Endothelial cell of umbilical vein (primary cell): ENCODE measurements at regions not wholly inside any gene's neighbourhood (a gene's known extent, or its start where the extent isn't known, plus 50 kb on each side); places are given as distances from the start of the nearest gene placed in this dataset.

Experiments used
- BruUV-seq: library from RNA; stranded (reverse); fragments of 400-500 nt; replicated peaks from 2 replicates; lab custom pipeline; 2021; lab: Mats Ljungman, UMichigan
- CTCF ChIA-PET: fragments of 300-600, 350-600 bp; sonication (Branson Sonifier 250); formaldehyde crosslinking; loops from one replicate; lab custom pipeline; 2021; ENCODE audit warnings: antibody characterized with exemption, inconsistent platforms; lab: Charles Lee
- POLR2A ChIA-PET: fragments of 300-600, 350-600 bp; sonication (Branson Sonifier 250); formaldehyde crosslinking; loops from one replicate; lab custom pipeline; 2021; ENCODE audit warnings: antibody characterized with exemption, inconsistent platforms; lab: Charles Lee
- DNase-seq: peaks from one replicate; pipeline ENCODE4 v3.0.0-alpha.2; 2011; ENCODE audit warnings: low read depth, low spot score
- FAIRE-seq: peaks from 2 replicates; lab custom pipeline; 2011; peaks lifted over from hg19 to GRCh38; lab: Jason Lieb, UNC
- H2AFZ ChIP-seq: 2 replicates; pipeline ENCODE4 v1.6.0; 2012; ENCODE audit warnings: low read depth, low read length, control low read depth, inconsistent platforms
- H3K27ac ChIP-seq: 2 replicates; pipeline ENCODE4 v1.5.1; 2011; ENCODE audit warnings: low read depth, mild to moderate bottlenecking, control low read depth, low read length, moderate library complexity; ENCODE audit not compliant: insufficient read depth
- H3K27me3 ChIP-seq, 2 experiments: 2 replicates each; pipeline versions ENCODE4 v1.6.0 to v1.6.1; 2011; ENCODE audit warnings: low read length in 2 of 2, mixed read lengths in 1 of 2; ENCODE audit not compliant: control insufficient read depth in 2 of 2, insufficient read depth in 2 of 2
- H3K36me3 ChIP-seq, 2 experiments: 2 replicates in 1 of 2; 3 replicates in 1 of 2; pipeline ENCODE4 v1.5.1; 2011; ENCODE audit warnings: low read length in 2 of 2, mild to moderate bottlenecking in 1 of 2, moderate library complexity in 1 of 2; ENCODE audit not compliant: control insufficient read depth in 2 of 2, insufficient read depth in 2 of 2; ENCODE audit errors: extremely low read depth in 1 of 2
- H3K4me1 ChIP-seq: 3 replicates; pipeline ENCODE4 v1.5.1; 2011; ENCODE audit warnings: mild to moderate bottlenecking, low read length; ENCODE audit not compliant: control insufficient read depth, insufficient read depth; ENCODE audit errors: extremely low read depth
- H3K4me2 ChIP-seq: 2 replicates; pipeline ENCODE4 v1.6.1; 2011; ENCODE audit warnings: low read length, control low read depth, mixed read lengths; ENCODE audit not compliant: insufficient read depth
- H3K4me3 ChIP-seq, 3 experiments: fragments of 200-600 bp in 1 of 3; sonication (generic), shearing (Covaris generic) in 1 of 3; replicated peaks in 1 of 3; 2 replicates each; pipeline ENCODE4 v1.5.1; 2011 to 2016; ENCODE audit warnings: control low read depth in 3 of 3, low read length in 3 of 3, mild to moderate bottlenecking in 2 of 3, inconsistent platforms in 1 of 3, low read depth in 1 of 3, moderate library complexity in 1 of 3; ENCODE audit not compliant: insufficient read depth in 1 of 3
- H3K79me2 ChIP-seq: 2 replicates; pipeline ENCODE4 v1.6.0; 2012; ENCODE audit warnings: low read length, inconsistent platforms; ENCODE audit not compliant: control insufficient read depth, insufficient read depth
- H3K9ac ChIP-seq: replicated peaks from 2 replicates; pipeline ENCODE3; 2011; ENCODE audit warnings: low read length, control low read depth; ENCODE audit not compliant: insufficient read depth; ENCODE audit errors: extremely low read depth
- H3K9me1 ChIP-seq: replicated peaks from 3 replicates; pipeline ENCODE4 v1.6.0; 2011; ENCODE audit warnings: mild to moderate bottlenecking, low read length; ENCODE audit not compliant: control insufficient read depth, insufficient read depth; ENCODE audit errors: extremely low read depth
- H3K9me3 ChIP-seq: replicated peaks from 2 replicates; pipeline ENCODE4 v1.5.1; 2012; ENCODE audit warnings: low read length, inconsistent platforms; ENCODE audit not compliant: control insufficient read depth, insufficient read depth
- H4K20me1 ChIP-seq: replicated peaks from 2 replicates; pipeline ENCODE3; 2011; ENCODE audit warnings: mild to moderate bottlenecking, low read length; ENCODE audit not compliant: control insufficient read depth, insufficient read depth; ENCODE audit errors: extremely low read depth
- EZH2 ChIP-seq: IDR thresholded peaks from 2 replicates; pipeline ENCODE4 v1.6.1; 2012; ENCODE audit warnings: borderline replicate concordance, low read depth, mild to moderate bottlenecking, moderate library complexity, low read length, inconsistent platforms; ENCODE audit not compliant: severe bottlenecking
- FOS ChIP-seq: IDR thresholded peaks from 2 replicates; pipeline ENCODE4 v1.6.1; 2011; ENCODE audit warnings: mild to moderate bottlenecking, low read length, moderate library complexity, borderline replicate concordance; ENCODE audit not compliant: insufficient read depth
- GATA2 ChIP-seq: IDR thresholded peaks from 2 replicates; pipeline ENCODE4 v1.7.0; 2011; ENCODE audit warnings: low read depth, mild to moderate bottlenecking, moderate library complexity, mixed read lengths, low read length; ENCODE audit not compliant: insufficient read length, insufficient read depth
- JUN ChIP-seq: IDR thresholded peaks from 2 replicates; pipeline ENCODE4 v1.6.1; 2011; ENCODE audit warnings: borderline replicate concordance, low read depth; ENCODE audit not compliant: insufficient read length, insufficient read depth
- MYC ChIP-seq: IDR thresholded peaks from one replicate; pipeline ENCODE4 v1.6.1; 2011; ENCODE audit warnings: mild to moderate bottlenecking, low read depth, low read length
- POLR2A ChIP-seq: IDR thresholded peaks from 2 replicates; pipeline ENCODE4 v1.6.1; 2012; ENCODE audit warnings: low read depth, mild to moderate bottlenecking, control low read depth, low read length
- POLR2AphosphoS5 ChIP-seq: IDR thresholded peaks from 2 replicates; pipeline ENCODE4 v1.6.1; 2012; ENCODE audit warnings: low read depth, mild to moderate bottlenecking, control low read depth, low read length, moderate library complexity; ENCODE audit not compliant: insufficient read depth
- dilution Hi-C: fragments of 300-500 bp; cut with MboI; formaldehyde crosslinking; loops from one replicate; pipeline ENCODE4 v1.15.0; 2019; ENCODE audit warnings: low sequenced_read_pairs; ENCODE audit not compliant: extremely low pct_ligation_motif_present
- intact Hi-C: fragments of 100-400 bp; cut with micrococcal nuclease; formaldehyde crosslinking; loops from one replicate; pipeline ENCODE4 v1.10.0; 2022
- TF ChIP-seq, protein P1 (sequence below): IDR thresholded peaks from 2 replicates; pipeline ENCODE4 v1.6.1; 2011; ENCODE audit not compliant: insufficient read depth, insufficient read length
- TF ChIP-seq, protein P2 (sequence below), 2 donors: IDR thresholded peaks; 1 replicate in 1 of 2; 2 replicates in 1 of 2; pipeline ENCODE4 v1.5.1; 2011; ENCODE audit warnings: low read length in 2 of 2, mild to moderate bottlenecking in 2 of 2, moderate library complexity in 2 of 2, control low read depth in 1 of 2, inconsistent platforms in 1 of 2, low read depth in 1 of 2; ENCODE audit not compliant: insufficient read depth in 1 of 2; ENCODE audit errors: extremely low read depth in 1 of 2

DNA sequence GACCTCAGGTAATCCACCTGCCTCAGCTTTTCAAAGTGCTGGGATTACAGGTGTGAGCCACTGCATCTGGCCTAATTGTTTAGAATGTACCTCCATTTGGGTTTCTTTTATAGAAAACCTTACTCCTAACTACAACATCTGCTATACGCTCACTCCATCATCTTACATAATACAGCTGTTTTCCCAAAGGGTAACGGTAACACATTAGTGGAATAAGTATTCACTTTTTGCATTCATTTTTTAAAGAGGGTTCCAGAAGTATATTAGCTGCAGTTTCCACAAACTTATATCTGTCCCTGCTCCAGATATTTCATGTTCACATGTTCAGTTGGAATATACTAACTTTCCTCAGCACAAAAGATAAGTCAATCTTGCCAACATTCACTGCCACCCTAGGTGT, 640.1 kb upstream of the FSHR start:
- DNase-seq (no peak), FAIRE-seq (no peak)
- ChIA-PET POLR2A (no interaction called here), CTCF (no interaction called here)
- H3K27me3 ChIP-seq = no peaks in the 10 kb centered on the region
- H3K27ac ChIP-seq = no peak overlapping the region
- no peaks in the 10 kb centered on the region for H4K20me1 ChIP-seq
- H3K9me1 ChIP-seq = no peaks in the 10 kb centered on the region
- H3K79me2 ChIP-seq = no peaks in the 10 kb centered on the region
- no peaks in the 10 kb centered on the region for H3K36me3 ChIP-seq
- no peak overlapping the region for H2AFZ ChIP-seq
- H3K4me3 ChIP-seq = no peak overlapping the region
- dilution Hi-C loops (no loop called here), intact Hi-C loops (no loop called here)
- no TSS peak for BruUV-seq
- no peaks in the 10 kb centered on the region for H3K4me1 ChIP-seq
- H3K4me2 ChIP-seq = no peak overlapping the region
- H3K9me3 ChIP-seq = peaks cover 2% of the 10 kb centered on the region
- no peak overlapping the region for H3K9ac ChIP-seq
- no peak for TF ChIP-seq POLR2AphosphoS5
- TF ChIP-seq EZH2 = no peak
- TF ChIP-seq, protein P1, sequence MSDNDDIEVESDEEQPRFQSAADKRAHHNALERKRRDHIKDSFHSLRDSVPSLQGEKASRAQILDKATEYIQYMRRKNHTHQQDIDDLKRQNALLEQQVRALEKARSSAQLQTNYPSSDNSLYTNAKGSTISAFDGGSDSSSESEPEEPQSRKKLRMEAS = no peak
- no peak for TF ChIP-seq POLR2A
- no peak for TF ChIP-seq GATA2
- TF ChIP-seq MYC = no peak
- TF ChIP-seq FOS = no peak
- TF ChIP-seq, protein P2, sequence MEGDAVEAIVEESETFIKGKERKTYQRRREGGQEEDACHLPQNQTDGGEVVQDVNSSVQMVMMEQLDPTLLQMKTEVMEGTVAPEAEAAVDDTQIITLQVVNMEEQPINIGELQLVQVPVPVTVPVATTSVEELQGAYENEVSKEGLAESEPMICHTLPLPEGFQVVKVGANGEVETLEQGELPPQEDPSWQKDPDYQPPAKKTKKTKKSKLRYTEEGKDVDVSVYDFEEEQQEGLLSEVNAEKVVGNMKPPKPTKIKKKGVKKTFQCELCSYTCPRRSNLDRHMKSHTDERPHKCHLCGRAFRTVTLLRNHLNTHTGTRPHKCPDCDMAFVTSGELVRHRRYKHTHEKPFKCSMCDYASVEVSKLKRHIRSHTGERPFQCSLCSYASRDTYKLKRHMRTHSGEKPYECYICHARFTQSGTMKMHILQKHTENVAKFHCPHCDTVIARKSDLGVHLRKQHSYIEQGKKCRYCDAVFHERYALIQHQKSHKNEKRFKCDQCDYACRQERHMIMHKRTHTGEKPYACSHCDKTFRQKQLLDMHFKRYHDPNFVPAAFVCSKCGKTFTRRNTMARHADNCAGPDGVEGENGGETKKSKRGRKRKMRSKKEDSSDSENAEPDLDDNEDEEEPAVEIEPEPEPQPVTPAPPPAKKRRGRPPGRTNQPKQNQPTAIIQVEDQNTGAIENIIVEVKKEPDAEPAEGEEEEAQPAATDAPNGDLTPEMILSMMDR (IDR thresholded peaks at IDR 0.05; ENCODE audit: extremely low read depth in 1 of 2, insufficient read depth in 1 of 2, low read depth in 1 of 2, low read length in 2 of 2) = no peak
- TF ChIP-seq JUN = no peak
